Neural progenitor cell (in vitro differentiated cells): ENCODE measurements at regions not wholly inside any gene's neighbourhood (a gene's known extent, or its start where the extent isn't known, plus 50 kb on each side); places are given as distances from the start of the nearest gene placed in this dataset.
"Not testable (repeated sequence)": the region's sequence is repeated elsewhere in the genome, so short reads cannot be mapped to it uniquely, and the experiment has no call there.

Source experiments
- DNase-seq: peaks from one replicate; pipeline ENCODE4 v3.0.0-alpha.2; 2016; ENCODE audit warnings: low spot score
- H2AFZ ChIP-seq: fragments of 200-600 bp; sonication (generic); replicated peaks from 2 replicates; pipeline ENCODE4 v1.6.1; 2016; ENCODE audit warnings: antibody characterized with exemption
- H3F3A ChIP-seq: fragments of 200-600 bp; sonication (generic); 2 replicates; pipeline ENCODE4 v1.6.1; 2016; ENCODE audit warnings: antibody characterized with exemption, low read depth
- H3K27ac ChIP-seq: fragments of 200-600 bp; sonication (generic); 2 replicates; pipeline ENCODE4 v1.5.1; 2016; ENCODE audit warnings: mild to moderate bottlenecking
- H3K27me3 ChIP-seq: fragments of 200-600 bp; sonication (generic); 2 replicates; pipeline ENCODE4 v1.6.1; 2016; ENCODE audit warnings: mild to moderate bottlenecking, moderate library complexity
- H3K36me3 ChIP-seq: fragments of 200-600 bp; sonication (generic); 2 replicates; pipeline ENCODE4 v1.5.1; 2016
- H3K4me1 ChIP-seq: fragments of 200-600 bp; sonication (generic); 2 replicates; pipeline ENCODE4 v1.6.1; 2016; ENCODE audit warnings: mixed run types
- H3K4me2 ChIP-seq: fragments of 200-600 bp; sonication (generic); 2 replicates; pipeline ENCODE4 v1.6.1; 2016
- H3K4me3 ChIP-seq: fragments of 200-600 bp; sonication (generic); 2 replicates; pipeline ENCODE4 v1.5.1; 2016
- H3K79me2 ChIP-seq: fragments of 200-600 bp; sonication (generic); 2 replicates; pipeline ENCODE4 v1.6.1; 2016; ENCODE audit warnings: low read depth
- H3K9ac ChIP-seq: fragments of 200-600 bp; sonication (generic); 2 replicates; pipeline ENCODE4 v1.6.1; 2016
- H3K9me3 ChIP-seq: fragments of 200-600 bp; sonication (generic); 2 replicates; pipeline ENCODE4 v1.5.1; 2016; ENCODE audit warnings: low read depth
- H4K20me1 ChIP-seq: fragments of 200-600 bp; sonication (generic); 2 replicates; pipeline ENCODE4 v1.6.1; 2016; ENCODE audit warnings: low read depth
- H3K27ac Mint-ChIP-seq: 3 replicates; pipeline ENCODE4 v1.8.0; 2021; ENCODE audit warnings: mixed read lengths
- H3K27me3 Mint-ChIP-seq: 2 replicates; pipeline ENCODE4 v1.8.0; 2022; ENCODE audit warnings: low read depth, mild to moderate bottlenecking, inconsistent platforms, moderate library complexity, mixed read lengths; ENCODE audit not compliant: insufficient read depth
- H3K36me3 Mint-ChIP-seq: 3 replicates; pipeline ENCODE4 v1.8.0; 2021; ENCODE audit warnings: mixed read lengths
- H3K4me1 Mint-ChIP-seq: 3 replicates; pipeline ENCODE4 v1.8.0; 2021; ENCODE audit warnings: mixed read lengths
- H3K4me3 Mint-ChIP-seq: 3 replicates; pipeline ENCODE4 v1.8.0; 2021; ENCODE audit warnings: mild to moderate bottlenecking, moderate library complexity, mixed read lengths
- H3K9me3 Mint-ChIP-seq: 3 replicates; pipeline ENCODE4 v1.8.0; 2020; ENCODE audit warnings: mixed read lengths
- CTCF ChIP-seq: fragments of 200-600 bp; sonication (generic); IDR thresholded peaks from 2 replicates; pipeline ENCODE4 v1.5.1; 2017; ENCODE audit warnings: antibody characterized with exemption, mild to moderate bottlenecking
- EZH2 ChIP-seq: fragments of 200-600 bp; sonication (generic); IDR thresholded peaks from 2 replicates; pipeline ENCODE4 v1.6.1; 2017; ENCODE audit warnings: antibody characterized with exemption, mild to moderate bottlenecking, moderate library complexity
- EZH2phosphoT487 ChIP-seq: fragments of 200-600 bp; sonication (generic); IDR thresholded peaks from 2 replicates; pipeline ENCODE4 v1.6.1; 2017; ENCODE audit warnings: antibody characterized with exemption

DNA sequence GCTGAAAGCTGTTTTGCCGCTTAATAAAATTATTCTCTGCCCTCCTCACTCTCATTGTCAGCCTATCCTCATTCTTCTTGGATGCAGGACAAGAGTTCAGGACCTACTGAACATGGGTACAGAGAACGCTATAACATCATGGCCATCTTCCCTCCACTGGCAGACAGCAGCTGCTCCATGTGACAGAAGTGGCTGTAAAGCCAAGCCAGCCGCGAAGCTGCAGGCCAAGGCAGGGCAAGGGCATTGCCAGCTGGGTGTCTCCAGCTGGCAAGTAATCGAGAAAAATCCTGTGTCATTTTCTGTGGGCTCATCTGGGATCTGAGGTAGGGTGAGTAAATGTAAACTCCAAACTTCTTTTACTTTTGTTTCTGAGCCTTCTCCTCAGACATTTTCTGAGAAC, 84.8 kb downstream of the SLC25A46 start:
- Histone ChIP-seq H3K4me3 (no peak overlapping the region), H3K4me2 (no peak overlapping the region), H4K20me1 (no peaks in the 10 kb centered on the region), H3K9ac (no peak overlapping the region), H3F3A (no peaks in the 10 kb centered on the region), H3K79me2 (no peaks in the 10 kb centered on the region), H3K36me3 (peaks cover 3% of the 10 kb centered on the region), H3K9me3 (peaks cover 16% of the 10 kb centered on the region), H2AFZ (no peak overlapping the region), H3K27me3 (no peaks in the 10 kb centered on the region), H3K27ac (no peak overlapping the region), H3K4me1 (no peaks in the 10 kb centered on the region)
- no peaks in the 10 kb centered on the region for H3K27me3 Mint-ChIP-seq
- TF ChIP-seq EZH2 (no peak), CTCF (no peak), EZH2phosphoT487 (no peak)
- DNase-seq, result no peak
- no peaks in the 10 kb centered on the region for H3K4me1 Mint-ChIP-seq
- peaks cover 14% of the 10 kb centered on the region for H3K9me3 Mint-ChIP-seq
- no peaks in the 10 kb centered on the region for H3K36me3 Mint-ChIP-seq
- H3K4me3 Mint-ChIP-seq, result no peak overlapping the region
- H3K27ac Mint-ChIP-seq, result no peak overlapping the region

DNA sequence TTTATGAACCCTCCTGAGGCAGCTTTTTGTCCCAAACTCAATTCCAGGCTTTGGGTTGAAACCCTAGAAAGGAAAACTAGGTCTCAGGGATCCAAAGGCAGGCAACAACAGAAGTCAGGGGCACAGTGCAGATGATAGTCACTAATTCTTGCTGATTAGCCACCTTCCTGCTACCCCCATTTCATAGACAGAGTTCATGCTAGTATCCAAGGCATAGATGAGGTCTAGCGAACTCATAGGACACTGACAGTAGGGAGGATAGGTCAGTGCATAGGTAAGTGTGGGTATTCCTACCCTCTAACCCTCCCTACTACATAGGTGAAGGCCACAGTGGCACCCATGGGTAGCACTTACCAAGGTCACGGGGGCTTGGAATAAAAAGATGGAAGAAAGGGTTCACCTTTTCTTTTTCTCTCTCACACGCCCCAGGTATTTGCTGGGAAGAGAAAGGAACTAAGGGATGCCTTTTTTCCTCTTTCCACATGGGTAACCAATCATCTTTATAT, 86.2 kb downstream of the SLC25A46 start:
- Histone ChIP-seq H3K9me3 (peaks cover 26% of the 10 kb centered on the region), H3K27me3 (no peaks in the 10 kb centered on the region), H3K4me1 (no peaks in the 10 kb centered on the region), H2AFZ (no peak overlapping the region), H3K9ac (no peak overlapping the region), H4K20me1 (no peaks in the 10 kb centered on the region), H3K27ac (no peak overlapping the region), H3K4me3 (no peak overlapping the region), H3K4me2 (no peak overlapping the region), H3K36me3 (peaks cover 3% of the 10 kb centered on the region), H3K79me2 (no peaks in the 10 kb centered on the region), H3F3A (no peaks in the 10 kb centered on the region)
- no peak overlapping the region for H3K27ac Mint-ChIP-seq
- no peak for DNase-seq
- no peaks in the 10 kb centered on the region for H3K27me3 Mint-ChIP-seq
- TF ChIP-seq CTCF (no peak), EZH2phosphoT487 (no peak), EZH2 (no peak)
- no peaks in the 10 kb centered on the region for H3K4me1 Mint-ChIP-seq
- peaks cover 16% of the 10 kb centered on the region for H3K9me3 Mint-ChIP-seq
- no peak overlapping the region for H3K4me3 Mint-ChIP-seq
- no peaks in the 10 kb centered on the region for H3K36me3 Mint-ChIP-seq

- Histone ChIP-seq H3K9me3 (peaks cover 18% of the 10 kb centered on the region), H3K9ac (no peak overlapping the region), H4K20me1 (no peaks in the 10 kb centered on the region), H3K4me2 (no peak overlapping the region), H3K36me3 (no peaks in the 10 kb centered on the region), H3K79me2 (no peaks in the 10 kb centered on the region), H2AFZ (no peak overlapping the region), H3K27ac (no peak overlapping the region), H3K4me1 (no peaks in the 10 kb centered on the region), H3K27me3 (no peaks in the 10 kb centered on the region), H3K4me3 (no peak overlapping the region), H3F3A (no peaks in the 10 kb centered on the region)
- Mint-ChIP-seq H3K4me1 (no peaks in the 10 kb centered on the region), H3K27ac (no peak overlapping the region), H3K27me3 (no peaks in the 10 kb centered on the region), H3K4me3 (no peak overlapping the region), H3K36me3 (no peaks in the 10 kb centered on the region), H3K9me3 (peaks cover 5% of the 10 kb centered on the region)
- no peak for TF ChIP-seq CTCF
- no peak for TF ChIP-seq EZH2
- TF ChIP-seq EZH2phosphoT487, result no peak
- no peak for DNase-seq
Measured at GRCh38 chr5:110832683-110833082, 93.9 kb downstream of the SLC25A46 start.

GRCh38 chr5:110834933-110835332, 96.1 kb downstream of the SLC25A46 start:
- H3K27ac Mint-ChIP-seq, H3K36me3 Mint-ChIP-seq, H3K79me2 ChIP-seq, H3K36me3 ChIP-seq, H3K4me3 Mint-ChIP-seq, H3K4me3 ChIP-seq, H3K27me3 Mint-ChIP-seq, H2AFZ ChIP-seq, H3K4me2 ChIP-seq, H3K9me3 Mint-ChIP-seq, H3K27ac ChIP-seq, H3K4me1 Mint-ChIP-seq, H4K20me1 ChIP-seq, H3K9ac ChIP-seq, H3K9me3 ChIP-seq, H3K4me1 ChIP-seq, H3K27me3 ChIP-seq, DNase-seq, H3F3A ChIP-seq: not testable (repeated sequence)
